ENCODE measurements at regions not wholly inside any gene's neighbourhood (a gene's known extent, or its start where the extent isn't known, plus 50 kb on each side); places are given as distances from the start of the nearest gene placed in this dataset.
"Not testable (repeated sequence)": the region's sequence is repeated elsewhere in the genome, so short reads cannot be mapped to it uniquely, and the experiment has no call there.

DNA sequence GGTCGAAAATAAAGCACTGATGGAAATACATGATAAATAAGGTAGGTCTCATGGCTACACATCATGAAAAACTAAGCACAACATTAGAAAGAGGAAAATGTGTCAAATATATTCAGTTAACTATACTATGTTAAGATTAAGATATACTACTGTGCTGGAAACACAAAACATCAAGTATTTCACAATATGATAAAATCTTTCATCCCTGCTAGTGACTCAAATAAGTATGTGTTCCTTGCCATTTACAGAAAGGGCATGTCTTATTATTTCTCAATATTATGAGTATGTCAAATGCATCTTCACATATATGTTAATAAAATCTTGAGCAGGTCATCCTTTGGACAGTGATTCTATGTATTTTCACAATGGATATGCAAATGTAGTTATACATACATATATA, 1260.1 kb upstream of the ADGRL2 start:
- DNase-seq: no peak

DNA sequence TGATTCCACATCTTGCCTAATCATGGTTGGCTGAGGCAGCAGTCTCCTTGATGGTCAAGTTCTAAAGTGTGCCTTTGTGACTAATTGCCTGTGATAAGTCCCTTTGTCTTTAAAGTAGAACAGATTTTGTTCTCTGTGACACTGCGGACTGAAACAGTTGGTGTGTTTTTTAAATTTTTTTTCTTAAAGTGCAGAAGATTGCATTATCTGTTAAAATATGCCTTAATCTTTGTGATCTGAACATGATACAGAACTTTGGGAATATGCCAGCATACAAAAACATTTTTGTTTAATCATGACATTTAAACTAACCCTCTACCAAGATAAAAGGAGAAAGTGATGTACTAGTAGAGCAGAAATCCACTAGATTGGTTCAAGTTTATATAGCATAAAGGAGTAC, 1260.6 kb upstream of the ADGRL2 start:
- no peak for DNase-seq

- DNase-seq: not testable (repeated sequence)
Measured at GRCh38 chr1:80539298-80539697, 1261.4 kb upstream of the ADGRL2 start.

DNA sequence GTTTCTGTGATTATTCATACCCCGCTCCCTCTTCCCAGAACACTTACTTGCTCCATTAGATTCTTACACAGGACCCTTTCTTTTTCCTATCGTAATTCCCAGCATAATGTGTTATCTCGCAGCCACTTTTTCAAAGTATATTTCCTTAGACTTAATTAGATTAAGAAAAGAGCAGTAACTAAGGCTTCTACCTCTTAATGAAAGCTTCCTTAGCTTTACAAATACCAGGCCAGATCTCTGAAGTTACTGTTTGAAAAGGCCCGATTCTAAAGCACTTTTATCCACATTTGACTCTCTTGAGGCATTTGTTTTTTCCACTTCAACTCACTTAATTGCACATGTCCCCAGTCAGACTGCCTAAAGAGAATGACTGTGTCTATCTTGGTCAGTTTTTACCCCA, 1264.3 kb upstream of the ADGRL2 start:
- no peak for DNase-seq

DNA sequence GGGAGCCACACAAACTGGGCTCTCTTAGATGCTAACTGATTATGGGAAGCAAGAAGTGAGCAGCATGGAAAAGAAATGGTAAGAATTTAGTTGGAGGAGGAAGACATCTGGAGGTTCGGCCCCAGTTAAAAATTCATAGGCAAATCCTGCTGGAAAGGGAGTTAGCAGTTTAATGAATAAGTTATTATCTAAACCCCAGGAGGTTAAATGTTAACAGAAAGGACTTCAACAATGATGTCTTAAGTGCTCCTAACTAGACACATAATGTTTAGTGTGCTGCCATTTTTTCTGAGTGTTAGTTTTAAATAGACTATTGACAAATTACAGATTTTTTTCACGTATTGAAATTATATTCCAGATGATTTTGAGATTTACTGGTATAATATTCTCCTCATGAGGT, 1265.3 kb upstream of the ADGRL2 start:
- DNase-seq: no peak

GRCh38 chr1:80534606-80535360, 1266.0 kb upstream of the ADGRL2 start:
- DNase-seq: peak; percentile 8

GRCh38 chr1:80533775-80534334, 1266.9 kb upstream of the ADGRL2 start:
- DNase-seq: no peak

DNA sequence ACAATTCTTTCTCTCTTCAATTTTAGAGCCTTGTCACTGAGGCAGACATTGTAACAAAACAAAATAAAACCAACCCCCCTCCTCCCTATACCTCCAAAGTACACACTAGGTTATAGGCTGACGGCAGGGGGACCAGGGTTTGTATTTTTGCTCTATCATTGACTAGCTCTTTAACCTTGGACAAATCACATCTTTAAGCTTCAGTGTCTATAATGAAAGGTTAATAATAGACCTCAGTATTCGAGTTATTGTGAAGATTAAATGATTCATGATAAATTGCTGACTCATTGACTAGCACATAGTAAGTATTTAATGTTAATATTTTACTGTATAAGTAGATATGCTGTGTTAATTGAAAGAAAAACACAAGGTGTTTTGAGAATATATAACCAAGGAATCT, 1267.6 kb upstream of the ADGRL2 start:
- DNase-seq: no peak

DNA sequence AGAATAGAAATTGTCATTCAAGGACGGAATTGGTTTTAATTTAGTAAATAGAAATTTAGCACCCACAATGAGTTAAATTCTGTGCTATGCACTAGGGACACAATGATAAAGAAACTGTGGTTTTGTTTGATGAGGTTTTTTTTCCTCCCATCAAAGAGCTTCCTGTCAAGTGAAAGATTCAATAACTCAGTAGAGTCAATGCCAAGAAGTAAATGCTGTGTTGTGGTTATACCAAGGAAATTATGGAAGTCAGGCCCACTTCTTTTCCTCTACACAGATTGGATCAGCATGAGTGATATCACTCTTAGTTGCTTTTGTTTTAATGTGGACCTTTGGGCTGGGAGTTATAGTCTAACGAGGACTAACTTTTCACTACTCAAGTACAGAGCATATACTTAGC, 1269.6 kb upstream of the ADGRL2 start:
- DNase-seq: no peak

GRCh38 chr1:80529546-80529945, 1271.2 kb upstream of the ADGRL2 start:
- no peak for DNase-seq

DNA sequence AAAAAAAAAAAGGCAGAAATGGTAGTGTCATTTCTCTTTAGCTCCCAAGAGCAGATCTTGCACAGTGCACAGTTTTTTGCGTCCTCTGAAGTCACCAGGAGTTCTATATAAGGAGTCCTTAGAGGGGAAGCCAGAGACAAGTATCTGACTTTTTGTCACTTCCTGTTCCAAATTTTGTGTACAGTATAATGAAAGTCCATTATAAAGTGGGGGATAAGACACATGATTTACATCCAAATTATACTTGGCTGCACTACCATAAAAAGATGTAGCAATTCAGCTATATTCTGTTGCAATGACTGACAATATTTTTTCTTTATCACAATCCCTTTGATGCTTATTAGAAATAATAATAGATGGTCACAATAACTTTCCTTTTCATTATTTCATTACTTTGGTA, 1276.9 kb upstream of the ADGRL2 start:
- no peak for DNase-seq

- DNase-seq: not testable (repeated sequence)
Measured at GRCh38 chr1:80523071-80523470, 1277.7 kb upstream of the ADGRL2 start.

DNA sequence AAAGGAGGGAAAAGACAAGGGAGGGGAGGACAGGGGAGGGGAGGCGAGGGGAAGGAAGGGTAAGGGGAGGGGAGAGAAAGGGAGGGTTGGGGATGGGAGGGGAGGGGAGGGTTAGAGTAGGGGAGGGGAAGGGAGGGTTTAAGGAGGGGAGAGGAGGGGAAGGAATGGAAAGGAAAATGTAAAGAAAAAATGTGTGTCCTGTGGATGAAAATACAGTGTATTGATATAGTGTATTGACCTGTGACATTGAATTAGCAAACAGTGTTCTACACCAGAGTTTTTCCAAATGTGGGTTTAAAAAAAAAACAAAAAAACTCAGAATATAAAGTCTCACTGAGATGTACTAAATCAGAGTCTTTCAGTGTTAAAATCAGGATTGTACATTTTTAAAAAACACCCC, 1279.8 kb upstream of the ADGRL2 start:
- DNase-seq: no peak

- DNase-seq: no peak
Measured at GRCh38 chr1:80517062-80517461, 1283.7 kb upstream of the ADGRL2 start.

DNA sequence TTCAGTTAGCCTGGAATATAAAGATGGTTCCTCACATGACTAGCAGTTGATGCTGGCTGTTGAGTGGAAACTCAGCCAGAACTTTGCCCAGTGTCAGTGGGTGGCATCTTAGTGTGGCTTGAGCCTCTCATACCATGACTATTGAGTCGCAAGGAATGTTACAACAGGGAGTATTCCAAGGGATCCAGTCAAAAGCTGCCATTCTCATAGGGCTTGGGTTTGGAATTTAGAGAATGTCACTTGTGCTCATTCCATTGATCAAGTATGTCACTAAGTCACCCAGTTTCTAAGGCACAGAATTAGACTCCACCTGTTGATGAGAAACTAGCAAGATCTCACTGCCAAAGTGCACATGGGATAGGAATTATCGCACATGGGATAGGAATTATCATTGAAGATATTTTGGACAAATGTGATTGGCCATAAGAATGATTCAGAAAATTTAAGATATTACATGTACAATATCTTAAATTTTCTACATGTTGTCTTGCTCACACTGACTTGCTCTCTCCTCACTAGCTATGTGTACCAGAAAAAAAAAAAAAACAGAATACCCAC, 1290.7 kb upstream of the ADGRL2 start:
- no peak for DNase-seq

GRCh38 chr1:80506216-80506615, 1294.5 kb upstream of the ADGRL2 start:
- DNase-seq: no peak

- DNase-seq: no peak
Measured at GRCh38 chr1:80498673-80499072, 1302.1 kb upstream of the ADGRL2 start.

DNA sequence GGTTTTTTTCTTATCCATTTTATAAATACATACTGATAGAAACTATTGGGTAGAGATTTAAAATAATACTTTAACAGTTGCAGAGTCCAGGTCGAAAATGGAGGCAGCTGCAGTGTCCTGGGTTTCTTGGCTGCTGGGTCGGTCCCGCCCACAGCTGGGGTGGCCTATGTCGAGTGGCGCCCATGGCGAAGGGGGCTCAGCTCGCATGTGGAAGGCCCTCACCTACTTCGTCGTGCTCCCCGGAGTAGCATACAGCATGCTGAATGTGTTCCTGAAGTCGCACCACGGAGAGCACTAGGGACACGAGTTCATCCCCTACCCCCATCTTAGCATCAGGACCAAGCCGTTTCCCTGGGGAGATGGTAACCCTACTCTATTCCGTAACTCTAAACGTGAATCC, 1304.9 kb upstream of the ADGRL2 start:
- no peak for DNase-seq

- no peak for DNase-seq
Measured at GRCh38 chr1:80472145-80472544, 1328.6 kb upstream of the ADGRL2 start.

GRCh38 chr1:80468356-80468755, 1332.4 kb upstream of the ADGRL2 start:
- no peak for DNase-seq

DNA sequence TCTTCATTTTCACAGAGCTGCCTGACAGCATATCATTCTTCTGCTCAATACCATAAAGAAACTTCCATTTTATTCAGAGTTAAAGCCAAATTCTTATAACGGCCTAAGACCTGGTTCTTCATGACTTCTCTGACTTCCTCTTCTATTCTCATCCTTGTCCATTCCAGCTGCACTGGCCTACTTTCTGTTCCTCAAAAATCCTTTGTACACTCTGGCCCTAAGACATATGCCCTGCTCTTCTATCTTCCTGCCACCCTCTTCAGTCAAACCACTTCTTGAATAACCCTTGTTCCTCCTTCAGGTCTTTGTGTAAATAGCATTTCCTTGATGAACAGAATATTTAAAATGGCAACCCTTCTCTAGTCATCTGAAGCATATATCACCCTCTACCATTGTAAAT, 1338.7 kb upstream of the ADGRL2 start:
- DNase-seq: no peak

DNA sequence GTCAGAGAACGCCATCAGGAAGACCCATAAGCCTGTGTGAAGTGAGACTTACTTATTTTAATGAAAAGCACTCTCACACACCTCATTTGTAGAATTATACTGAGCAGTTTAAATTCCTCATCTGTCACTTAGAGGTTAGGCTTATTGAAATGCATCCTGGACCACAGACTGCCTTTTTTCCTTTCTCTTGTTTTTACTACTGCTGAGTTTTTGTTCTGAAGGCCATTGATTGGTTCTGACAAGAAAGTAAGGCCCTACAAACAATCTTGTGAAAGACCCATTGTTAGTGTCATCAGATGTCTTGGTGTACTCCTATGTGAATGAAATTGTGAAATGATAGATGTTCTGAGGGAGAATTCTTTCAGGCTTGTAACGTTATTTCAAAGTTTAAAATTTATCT, 1343.3 kb upstream of the ADGRL2 start:
- DNase-seq: no peak

GRCh38 chr1:80453775-80454174, 1347.0 kb upstream of the ADGRL2 start:
- no peak for DNase-seq

GRCh38 chr1:80450711-80451110, 1350.0 kb upstream of the ADGRL2 start:
- DNase-seq: no peak

GRCh38 chr1:80448081-80448480, 1352.7 kb upstream of the ADGRL2 start:
- no peak for DNase-seq

Data from NCI-H1105 treated with DMSO at 0.1 percent for 48 hours (cell line).